Activated B cell treated with CpG ODN at 0.5 μM for 24 hours (primary cell): ENCODE measurements at regions not wholly inside any gene's neighbourhood (a gene's known extent, or its start where the extent isn't known, plus 50 kb on each side); places are given as distances from the start of the nearest gene placed in this dataset.

ENCODE experiments used
- ATAC-seq: fragments of 200-7000 bp; cut with Tn5 transposase; one replicate; pipeline ENCODE4 v1.10.0; 2021; ENCODE audit warnings: low read depth, mild to moderate bottlenecking, moderate library complexity
- CTCF ChIA-PET: fragments of 350-600 bp; sonication (Branson Sonifier 250); formaldehyde crosslinking; loops from one replicate; lab custom pipeline; 2021; ENCODE audit warnings: antibody characterized with exemption; lab: Charles Lee
- POLR2A ChIA-PET: fragments of 350-600 bp; sonication (Branson Sonifier 250); formaldehyde crosslinking; loops from one replicate; lab custom pipeline; 2021; ENCODE audit warnings: antibody characterized with exemption; lab: Charles Lee
- DNase-seq: peaks from one replicate; pipeline ENCODE4 v3.0.0; 2022
- H3K27ac Mint-ChIP-seq: one replicate; pipeline ENCODE4 v1.8.0; 2020; ENCODE audit warnings: mixed read lengths
- H3K27me3 Mint-ChIP-seq: one replicate; pipeline ENCODE4 v1.8.0; 2021; ENCODE audit warnings: mixed read lengths
- H3K36me3 Mint-ChIP-seq: one replicate; pipeline ENCODE4 v1.8.0; 2021; ENCODE audit warnings: low read depth, mixed read lengths
- H3K4me1 Mint-ChIP-seq: one replicate; pipeline ENCODE4 v1.8.0; 2021; ENCODE audit warnings: mixed read lengths
- H3K4me3 Mint-ChIP-seq: one replicate; pipeline ENCODE4 v1.8.0; 2020; ENCODE audit warnings: mild to moderate bottlenecking, mixed read lengths
- H3K9me3 Mint-ChIP-seq: one replicate; pipeline ENCODE4 v1.8.0; 2020; ENCODE audit warnings: mixed read lengths
- CTCF ChIP-seq: fragments of 200-600 bp; IDR thresholded peaks from one replicate; pipeline ENCODE4 v1.8.0; 2022; ENCODE audit warnings: antibody characterized with exemption, mild to moderate bottlenecking
- intact Hi-C: fragments of 100-400 bp; cut with micrococcal nuclease; formaldehyde crosslinking; loops from one replicate; pipeline ENCODE4 v1.15.1; 2024

GRCh38 chr13:58999851-59000250 is 1163.9 kb downstream of the DIAPH3 start:
- no peak for TF ChIP-seq CTCF
- ChIA-PET CTCF (no interaction called here), POLR2A (no interaction called here)
- no peak overlapping the region for H3K4me3 Mint-ChIP-seq
- H3K9me3 Mint-ChIP-seq, result peaks cover 2% of the 10 kb centered on the region
- ATAC-seq (no peak), DNase-seq (no peak)
- no peaks in the 10 kb centered on the region for H3K36me3 Mint-ChIP-seq
- intact Hi-C loops, result no loop called here
- H3K27me3 Mint-ChIP-seq, result no peaks in the 10 kb centered on the region
- no peaks in the 10 kb centered on the region for H3K4me1 Mint-ChIP-seq
- no peak overlapping the region for H3K27ac Mint-ChIP-seq

- ChIA-PET POLR2A (no interaction called here), CTCF (no interaction called here)
- Mint-ChIP-seq H3K4me3 (no peak overlapping the region), H3K9me3 (peaks cover 2% of the 10 kb centered on the region), H3K4me1 (no peaks in the 10 kb centered on the region), H3K36me3 (no peaks in the 10 kb centered on the region), H3K27me3 (no peaks in the 10 kb centered on the region), H3K27ac (no peak overlapping the region)
- DNase-seq (no peak), ATAC-seq (no peak)
- TF ChIP-seq CTCF, result no peak
- intact Hi-C loops, result no loop called here
Observed at GRCh38 chr13:59000770-59001169, 1163.0 kb downstream of the DIAPH3 start.

GRCh38 chr13:59012731-59013130 is 1151.0 kb downstream of the DIAPH3 start:
- no peak for TF ChIP-seq CTCF
- POLR2A ChIA-PET, result no interaction called here
- intact Hi-C loops, result no loop called here
- CTCF ChIA-PET, result no interaction called here
- no peak for ATAC-seq
- Mint-ChIP-seq H3K27me3 (no peaks in the 10 kb centered on the region), H3K4me3 (no peak overlapping the region), H3K9me3 (no peaks in the 10 kb centered on the region), H3K36me3 (no peaks in the 10 kb centered on the region), H3K4me1 (no peaks in the 10 kb centered on the region), H3K27ac (no peak overlapping the region)
- no peak for DNase-seq

GRCh38 chr13:59016250-59016649 is 1147.5 kb downstream of the DIAPH3 start:
- no peak for TF ChIP-seq CTCF
- Mint-ChIP-seq H3K36me3 (no peaks in the 10 kb centered on the region), H3K27ac (no peak overlapping the region), H3K9me3 (no peaks in the 10 kb centered on the region), H3K4me1 (no peaks in the 10 kb centered on the region), H3K4me3 (no peak overlapping the region), H3K27me3 (no peaks in the 10 kb centered on the region)
- CTCF ChIA-PET, result no interaction called here
- POLR2A ChIA-PET, result no interaction called here
- DNase-seq (no peak), ATAC-seq (no peak)
- intact Hi-C loops, result no loop called here

- ChIA-PET POLR2A (interaction anchor here (0.6 kb wide), 1 partner anchor 588 kb away, joined by 3 read pairs; no protein-coding TSS in a partner anchor), CTCF (no interaction called here)
- H3K27ac Mint-ChIP-seq, result no peak overlapping the region
- intact Hi-C loops, result no loop called here
- H3K4me3 Mint-ChIP-seq, result no peak overlapping the region
- no peak for TF ChIP-seq CTCF
- H3K4me1 Mint-ChIP-seq, result no peaks in the 10 kb centered on the region
- H3K36me3 Mint-ChIP-seq, result no peaks in the 10 kb centered on the region
- no peak for DNase-seq
- H3K27me3 Mint-ChIP-seq, result no peaks in the 10 kb centered on the region
- no peak for ATAC-seq
- H3K9me3 Mint-ChIP-seq, result no peaks in the 10 kb centered on the region
Observed at GRCh38 chr13:59024434-59024833, 1139.3 kb downstream of the DIAPH3 start.
